Activated CD4-positive, alpha-beta T cell treated with anti-CD3 and anti-CD28 coated beads for 36 hours (primary cell): ENCODE measurements at regions not wholly inside any gene's neighbourhood (a gene's known extent, or its start where the extent isn't known, plus 50 kb on each side); places are given as distances from the start of the nearest gene placed in this dataset.

ENCODE experiments used
- ATAC-seq: fragments of 200-7000 bp; cut with Tn5 transposase; one replicate; pipeline ENCODE4 v1.10.0; 2021; ENCODE audit warnings: mild to moderate bottlenecking, moderate library complexity
- CTCF ChIA-PET: fragments of 350-600 bp; sonication (Branson Sonifier 250); formaldehyde crosslinking; loops from one replicate; lab custom pipeline; 2021; ENCODE audit warnings: antibody characterized with exemption; lab: Charles Lee
- POLR2A ChIA-PET: fragments of 350-600 bp; sonication (Branson Sonifier 250); formaldehyde crosslinking; loops from one replicate; lab custom pipeline; 2021; ENCODE audit warnings: antibody characterized with exemption, inconsistent platforms; lab: Charles Lee
- DNase-seq: peaks from one replicate; pipeline ENCODE4 v3.0.0-alpha.2; 2020
- H3K27ac Mint-ChIP-seq: one replicate; pipeline ENCODE4 v1.8.0; 2021; ENCODE audit warnings: mixed read lengths
- H3K27me3 Mint-ChIP-seq: one replicate; pipeline ENCODE4 v1.8.0; 2021; ENCODE audit warnings: mixed read lengths
- H3K36me3 Mint-ChIP-seq: one replicate; pipeline ENCODE4 v1.8.0; 2021; ENCODE audit warnings: low read depth, mixed read lengths
- H3K4me1 Mint-ChIP-seq: one replicate; pipeline ENCODE4 v1.8.0; 2021; ENCODE audit warnings: mixed read lengths
- H3K4me3 Mint-ChIP-seq: one replicate; pipeline ENCODE4 v1.8.0; 2021; ENCODE audit warnings: mild to moderate bottlenecking, moderate library complexity, mixed read lengths
- H3K9me3 Mint-ChIP-seq: one replicate; pipeline ENCODE4 v1.8.0; 2021; ENCODE audit warnings: low read depth, mixed read lengths
- intact Hi-C, 2 experiments: fragments of 100-400 bp; cut with DNase I in 1 of 2; cut with micrococcal nuclease in 1 of 2; formaldehyde crosslinking; loops; one replicate each; pipeline versions ENCODE4 v1.14.2 to v1.15.1; 2022 to 2024; cut with DNase I, micrococcal nuclease

GRCh38 chr14:38496092-38496491 is 240.2 kb upstream of the CLEC14A start:
- no peaks in the 10 kb centered on the region for H3K27me3 Mint-ChIP-seq
- no peak overlapping the region for H3K4me3 Mint-ChIP-seq
- no peaks in the 10 kb centered on the region for H3K36me3 Mint-ChIP-seq
- H3K27ac Mint-ChIP-seq, result no peak overlapping the region
- ATAC-seq (no peak), DNase-seq (no peak)
- ChIA-PET CTCF (interaction anchor here (0.7 kb wide), 1 partner anchor 23 kb away, joined by 7 read pairs; no protein-coding TSS in a partner anchor), POLR2A (no interaction called here)
- intact Hi-C loops, result no loop called here
- H3K4me1 Mint-ChIP-seq, result no peaks in the 10 kb centered on the region
- peaks cover 2% of the 10 kb centered on the region for H3K9me3 Mint-ChIP-seq

- Mint-ChIP-seq H3K27ac (no peak overlapping the region), H3K27me3 (no peaks in the 10 kb centered on the region), H3K9me3 (peaks cover 10% of the 10 kb centered on the region), H3K36me3 (no peaks in the 10 kb centered on the region), H3K4me3 (no peak overlapping the region), H3K4me1 (no peaks in the 10 kb centered on the region)
- intact Hi-C loops, result no loop called here
- no peak for ATAC-seq
- no peak for DNase-seq
- POLR2A ChIA-PET, result no interaction called here
- CTCF ChIA-PET, result interaction anchor here (1.5 kb wide), 1 partner anchor 13 kb away, joined by 3 read pairs; no protein-coding TSS in a partner anchor
These were observed 234.4 kb upstream of the CLEC14A start for GRCh38 chr14:38490273-38490672.

- Mint-ChIP-seq H3K4me3 (no peak overlapping the region), H3K27ac (no peak overlapping the region), H3K27me3 (no peaks in the 10 kb centered on the region), H3K36me3 (no peaks in the 10 kb centered on the region), H3K4me1 (no peaks in the 10 kb centered on the region), H3K9me3 (peaks cover 3% of the 10 kb centered on the region)
- no peak for DNase-seq
- ChIA-PET CTCF (no interaction called here), POLR2A (no interaction called here)
- intact Hi-C loops, result no loop called here
- no peak for ATAC-seq
These were observed 229.1 kb upstream of the CLEC14A start for GRCh38 chr14:38485026-38485425.

- no peaks in the 10 kb centered on the region for H3K36me3 Mint-ChIP-seq
- CTCF ChIA-PET, result no interaction called here
- peaks cover 9% of the 10 kb centered on the region for H3K9me3 Mint-ChIP-seq
- H3K4me3 Mint-ChIP-seq, result no peak overlapping the region
- no peak overlapping the region for H3K27ac Mint-ChIP-seq
- no peak for ATAC-seq
- no peaks in the 10 kb centered on the region for H3K27me3 Mint-ChIP-seq
- no peaks in the 10 kb centered on the region for H3K4me1 Mint-ChIP-seq
- DNase-seq, result no peak
- intact Hi-C loops, result no loop called here
- POLR2A ChIA-PET, result no interaction called here
These were observed 226.2 kb upstream of the CLEC14A start for GRCh38 chr14:38481952-38482678.

- intact Hi-C loops, result no loop called here
- no peak overlapping the region for H3K4me3 Mint-ChIP-seq
- DNase-seq (no peak), ATAC-seq (no peak)
- CTCF ChIA-PET, result no interaction called here
- H3K27ac Mint-ChIP-seq, result no peak overlapping the region
- peaks cover 6% of the 10 kb centered on the region for H3K9me3 Mint-ChIP-seq
- no peaks in the 10 kb centered on the region for H3K4me1 Mint-ChIP-seq
- no peaks in the 10 kb centered on the region for H3K36me3 Mint-ChIP-seq
- H3K27me3 Mint-ChIP-seq, result no peaks in the 10 kb centered on the region
- POLR2A ChIA-PET, result no interaction called here
These were observed 213.3 kb upstream of the CLEC14A start for GRCh38 chr14:38469156-38469555.

GRCh38 chr14:38442208-38442607 is 186.3 kb upstream of the CLEC14A start:
- intact Hi-C loops, result no loop called here
- ATAC-seq, result no peak
- no peak overlapping the region for H3K27ac Mint-ChIP-seq
- POLR2A ChIA-PET, result no interaction called here
- CTCF ChIA-PET, result no interaction called here
- H3K4me3 Mint-ChIP-seq, result no peak overlapping the region
- H3K9me3 Mint-ChIP-seq, result peaks cover 17% of the 10 kb centered on the region
- DNase-seq, result no peak
- no peaks in the 10 kb centered on the region for H3K27me3 Mint-ChIP-seq
- H3K36me3 Mint-ChIP-seq, result no peaks in the 10 kb centered on the region
- no peaks in the 10 kb centered on the region for H3K4me1 Mint-ChIP-seq

GRCh38 chr14:38432186-38432585 is 176.3 kb upstream of the CLEC14A start:
- CTCF ChIA-PET, result no interaction called here
- no peak overlapping the region for H3K27ac Mint-ChIP-seq

GRCh38 chr14:38431156-38431555 is 175.3 kb upstream of the CLEC14A start:
- Mint-ChIP-seq H3K4me1 (no peaks in the 10 kb centered on the region), H3K4me3 (no peak overlapping the region), H3K36me3 (no peaks in the 10 kb centered on the region), H3K27ac (no peak overlapping the region), H3K9me3 (no peaks in the 10 kb centered on the region), H3K27me3 (no peaks in the 10 kb centered on the region)
- no peak for ATAC-seq
- CTCF ChIA-PET, result interaction anchor here (0.7 kb wide), 1 partner anchor 31 kb away, joined by 3 read pairs; no protein-coding TSS in a partner anchor
- intact Hi-C loops, result no loop called here
- POLR2A ChIA-PET, result no interaction called here
- no peak for DNase-seq

More at GRCh38 chr14:38432186-38432585, 176.3 kb upstream of the CLEC14A start:
- Mint-ChIP-seq H3K4me1 (no peaks in the 10 kb centered on the region), H3K36me3 (no peaks in the 10 kb centered on the region), H3K27me3 (no peaks in the 10 kb centered on the region), H3K4me3 (no peak overlapping the region), H3K9me3 (no peaks in the 10 kb centered on the region)
- intact Hi-C loops, result no loop called here
- POLR2A ChIA-PET, result no interaction called here
- DNase-seq (no peak), ATAC-seq (no peak)

GRCh38 chr14:38430522-38430921 is 174.6 kb upstream of the CLEC14A start:
- Mint-ChIP-seq H3K27ac (no peak overlapping the region), H3K4me3 (no peak overlapping the region), H3K9me3 (no peaks in the 10 kb centered on the region), H3K36me3 (no peaks in the 10 kb centered on the region), H3K4me1 (no peaks in the 10 kb centered on the region), H3K27me3 (no peaks in the 10 kb centered on the region)
- ATAC-seq (no peak), DNase-seq (no peak)
- ChIA-PET POLR2A (no interaction called here), CTCF (interaction anchor here (0.7 kb wide), 1 partner anchor 32 kb away, joined by 3 read pairs; no protein-coding TSS in a partner anchor)
- intact Hi-C loops, result no loop called here

GRCh38 chr14:38425324-38425976 is 169.6 kb upstream of the CLEC14A start:
- no peaks in the 10 kb centered on the region for H3K36me3 Mint-ChIP-seq
- CTCF ChIA-PET, result no interaction called here
- intact Hi-C loops, result no loop called here

GRCh38 chr14:38420048-38420447 is 164.2 kb upstream of the CLEC14A start:
- no peaks in the 10 kb centered on the region for H3K27me3 Mint-ChIP-seq
- H3K4me1 Mint-ChIP-seq, result no peaks in the 10 kb centered on the region
- ATAC-seq (no peak), DNase-seq (no peak)
- H3K9me3 Mint-ChIP-seq, result peaks cover 8% of the 10 kb centered on the region
- no peaks in the 10 kb centered on the region for H3K36me3 Mint-ChIP-seq
- ChIA-PET CTCF (no interaction called here), POLR2A (no interaction called here)
- H3K4me3 Mint-ChIP-seq, result no peak overlapping the region
- intact Hi-C loops, result no loop called here
- no peak overlapping the region for H3K27ac Mint-ChIP-seq

More at GRCh38 chr14:38425324-38425976, 169.6 kb upstream of the CLEC14A start:
- DNase-seq, result no peak
- Mint-ChIP-seq H3K27me3 (no peaks in the 10 kb centered on the region), H3K4me1 (no peaks in the 10 kb centered on the region), H3K4me3 (no peak overlapping the region), H3K9me3 (peaks cover 8% of the 10 kb centered on the region), H3K27ac (no peak overlapping the region)
- ATAC-seq, result no peak
- POLR2A ChIA-PET, result no interaction called here

GRCh38 chr14:38419579-38419978 is 163.7 kb upstream of the CLEC14A start:
- DNase-seq, result no peak
- ChIA-PET POLR2A (no interaction called here), CTCF (no interaction called here)
- Mint-ChIP-seq H3K27ac (no peak overlapping the region), H3K4me1 (no peaks in the 10 kb centered on the region), H3K4me3 (no peak overlapping the region), H3K27me3 (no peaks in the 10 kb centered on the region), H3K9me3 (peaks cover 8% of the 10 kb centered on the region), H3K36me3 (no peaks in the 10 kb centered on the region)
- ATAC-seq, result no peak
- intact Hi-C loops, result no loop called here
